HK-2 (cell line): ENCODE measurements at regions not wholly inside any gene's neighbourhood (a gene's known extent, or its start where the extent isn't known, plus 50 kb on each side); places are given as distances from the start of the nearest gene placed in this dataset.
"Not testable (repeated sequence)": the region's sequence is repeated elsewhere in the genome, so short reads cannot be mapped to it uniquely, and the experiment has no call there.

Source experiments
- DNase-seq: peaks from one replicate; pipeline ENCODE4 v3.0.0-alpha.2; 2018; ENCODE audit not compliant: unreplicated experiment

- DNase-seq: no peak
These were observed 175.8 kb upstream of the NPY2R start for GRCh38 chr4:155032521-155033229.

- no peak for DNase-seq
These were observed 174.8 kb upstream of the NPY2R start for GRCh38 chr4:155033604-155034003.

- no peak for DNase-seq
These were observed 171.4 kb upstream of the NPY2R start for GRCh38 chr4:155037031-155037430.

GRCh38 chr4:155038459-155038858, 170.0 kb upstream of the NPY2R start:
- DNase-seq: no peak

- no peak for DNase-seq
These were observed 169.3 kb upstream of the NPY2R start for GRCh38 chr4:155039162-155039561.

- no peak for DNase-seq
These were observed 168.4 kb upstream of the NPY2R start for GRCh38 chr4:155040031-155040430.

- no peak for DNase-seq
These were observed 166.4 kb upstream of the NPY2R start for GRCh38 chr4:155042014-155042413.

GRCh38 chr4:155044251-155044650, 164.2 kb upstream of the NPY2R start:
- DNase-seq: not testable (repeated sequence)

GRCh38 chr4:155047755-155048154, 160.7 kb upstream of the NPY2R start:
- DNase-seq: no peak

- DNase-seq: not testable (repeated sequence)
These were observed 154.4 kb upstream of the NPY2R start for GRCh38 chr4:155054042-155054441.

- DNase-seq: no peak
These were observed 148.0 kb upstream of the NPY2R start for GRCh38 chr4:155060419-155060818.

- no peak for DNase-seq
These were observed 147.6 kb upstream of the NPY2R start for GRCh38 chr4:155060873-155061272.

GRCh38 chr4:155062948-155063347, 145.5 kb upstream of the NPY2R start:
- no peak for DNase-seq

GRCh38 chr4:155064934-155065333, 143.5 kb upstream of the NPY2R start:
- not testable (repeated sequence) for DNase-seq

- no peak for DNase-seq
These were observed 141.6 kb upstream of the NPY2R start for GRCh38 chr4:155066871-155067270.

- DNase-seq: no peak
These were observed 136.5 kb upstream of the NPY2R start for GRCh38 chr4:155071962-155072361.

- no peak for DNase-seq
These were observed 136.0 kb upstream of the NPY2R start for GRCh38 chr4:155072417-155072816.

GRCh38 chr4:155073852-155074251, 134.6 kb upstream of the NPY2R start:
- DNase-seq: no peak

GRCh38 chr4:155076256-155076785, 132.1 kb upstream of the NPY2R start:
- DNase-seq: no peak

- DNase-seq: no peak
These were observed 130.8 kb upstream of the NPY2R start for GRCh38 chr4:155077452-155078229.

GRCh38 chr4:155079871-155080270, 128.6 kb upstream of the NPY2R start:
- DNase-seq: no peak

GRCh38 chr4:155081222-155081621, 127.2 kb upstream of the NPY2R start:
- DNase-seq: no peak
